GM12874 (cell line): ENCODE measurements at regions not wholly inside any gene's neighbourhood (a gene's known extent, or its start where the extent isn't known, plus 50 kb on each side); places are given as distances from the start of the nearest gene placed in this dataset.

ENCODE experiments used
- TF ChIP-seq, protein P1 (sequence below): IDR thresholded peaks from 2 replicates; pipeline ENCODE4 v1.5.1; 2011; ENCODE audit warnings: low read depth, mild to moderate bottlenecking, control low read depth, low read length, moderate library complexity; ENCODE audit not compliant: insufficient read depth

DNA sequence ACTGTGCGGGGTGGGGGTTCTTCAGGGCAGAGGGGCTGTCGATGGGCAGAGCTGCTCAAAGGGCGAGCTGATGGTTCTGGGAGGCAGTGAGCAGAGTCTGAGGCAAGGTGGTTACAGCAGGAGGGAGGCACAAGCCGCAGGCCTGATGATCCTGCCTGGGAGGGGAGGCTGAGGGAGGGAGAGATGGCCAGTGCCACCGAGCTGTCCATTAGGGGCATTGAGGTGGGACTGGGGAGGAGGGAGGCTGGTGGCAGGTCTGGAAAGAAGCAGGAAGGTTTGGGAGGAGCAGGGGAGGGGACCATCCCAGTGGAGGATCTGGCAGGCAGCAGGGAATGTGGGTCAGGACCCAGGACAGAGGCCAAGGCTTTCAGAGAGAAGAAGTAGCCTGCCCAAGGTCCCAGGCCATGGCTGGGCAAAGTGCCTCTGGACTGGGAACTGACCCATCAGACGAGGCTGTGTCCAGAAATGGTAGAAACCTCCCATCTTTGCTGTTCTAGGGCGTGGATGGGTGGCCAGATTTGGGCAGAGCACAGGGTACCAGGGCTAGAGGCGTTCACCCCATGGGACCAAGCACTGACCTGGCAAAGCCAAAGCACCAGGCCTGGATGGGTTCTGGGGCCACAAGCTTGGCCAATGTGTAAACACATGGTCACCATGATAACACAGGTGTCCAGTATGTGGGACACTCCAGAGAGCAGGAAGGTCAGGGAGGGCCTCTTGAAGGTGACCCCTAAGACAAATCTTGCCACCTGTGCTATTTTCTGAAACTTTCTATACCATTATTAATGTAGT is 55.5 kb downstream of the INHBB start:
- TF ChIP-seq, protein P1, sequence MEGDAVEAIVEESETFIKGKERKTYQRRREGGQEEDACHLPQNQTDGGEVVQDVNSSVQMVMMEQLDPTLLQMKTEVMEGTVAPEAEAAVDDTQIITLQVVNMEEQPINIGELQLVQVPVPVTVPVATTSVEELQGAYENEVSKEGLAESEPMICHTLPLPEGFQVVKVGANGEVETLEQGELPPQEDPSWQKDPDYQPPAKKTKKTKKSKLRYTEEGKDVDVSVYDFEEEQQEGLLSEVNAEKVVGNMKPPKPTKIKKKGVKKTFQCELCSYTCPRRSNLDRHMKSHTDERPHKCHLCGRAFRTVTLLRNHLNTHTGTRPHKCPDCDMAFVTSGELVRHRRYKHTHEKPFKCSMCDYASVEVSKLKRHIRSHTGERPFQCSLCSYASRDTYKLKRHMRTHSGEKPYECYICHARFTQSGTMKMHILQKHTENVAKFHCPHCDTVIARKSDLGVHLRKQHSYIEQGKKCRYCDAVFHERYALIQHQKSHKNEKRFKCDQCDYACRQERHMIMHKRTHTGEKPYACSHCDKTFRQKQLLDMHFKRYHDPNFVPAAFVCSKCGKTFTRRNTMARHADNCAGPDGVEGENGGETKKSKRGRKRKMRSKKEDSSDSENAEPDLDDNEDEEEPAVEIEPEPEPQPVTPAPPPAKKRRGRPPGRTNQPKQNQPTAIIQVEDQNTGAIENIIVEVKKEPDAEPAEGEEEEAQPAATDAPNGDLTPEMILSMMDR: no peak

- TF ChIP-seq, protein P1: no peak
Observed at GRCh38 chr2:120402067-120402433, 56.1 kb downstream of the INHBB start.

GRCh38 chr2:120402508-120402907 is 56.6 kb downstream of the INHBB start:
- TF ChIP-seq, protein P1: no peak

DNA sequence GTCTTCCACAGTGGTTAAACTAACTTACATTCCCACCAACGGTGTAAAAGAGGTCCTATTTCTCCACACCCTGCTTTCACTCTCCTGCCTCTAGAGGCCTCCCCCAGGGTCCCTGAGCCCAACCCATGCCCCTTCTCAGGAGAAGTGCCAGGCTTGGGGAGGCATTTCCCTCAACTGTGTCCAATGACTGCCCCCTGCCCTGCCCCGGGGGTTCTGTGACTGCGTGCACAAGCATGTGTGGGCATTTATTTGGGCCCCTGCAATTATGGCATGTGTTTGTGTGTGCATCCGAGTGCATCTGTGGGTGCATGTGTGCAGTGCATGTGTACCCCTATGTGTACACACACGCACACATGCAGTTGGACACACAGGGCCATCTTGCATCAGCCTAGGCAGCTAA is 57.3 kb downstream of the INHBB start:
- TF ChIP-seq, protein P1: no peak

GRCh38 chr2:120403676-120404075 is 57.7 kb downstream of the INHBB start:
- TF ChIP-seq, protein P1: no peak

DNA sequence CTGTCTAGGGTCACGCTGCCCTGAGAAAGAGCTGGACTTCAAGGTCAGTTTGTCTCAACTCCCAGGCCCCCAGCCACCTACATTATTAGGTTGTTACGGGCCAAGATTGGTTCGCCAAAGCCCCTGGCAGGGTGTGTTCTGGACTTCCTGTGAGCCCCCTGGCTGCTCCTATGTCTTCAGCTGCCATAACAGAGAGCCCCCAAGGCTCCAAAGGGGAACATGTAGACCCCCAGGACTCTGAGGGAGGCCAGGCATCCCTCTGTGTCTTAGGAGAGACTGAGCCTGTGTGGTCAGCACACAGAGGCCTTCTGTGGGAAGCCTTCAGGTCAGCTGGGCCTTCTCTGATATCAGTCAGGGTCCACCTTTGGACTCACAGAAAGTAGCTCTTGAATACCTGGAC is 58.3 kb downstream of the INHBB start:
- TF ChIP-seq, protein P1: no peak

DNA sequence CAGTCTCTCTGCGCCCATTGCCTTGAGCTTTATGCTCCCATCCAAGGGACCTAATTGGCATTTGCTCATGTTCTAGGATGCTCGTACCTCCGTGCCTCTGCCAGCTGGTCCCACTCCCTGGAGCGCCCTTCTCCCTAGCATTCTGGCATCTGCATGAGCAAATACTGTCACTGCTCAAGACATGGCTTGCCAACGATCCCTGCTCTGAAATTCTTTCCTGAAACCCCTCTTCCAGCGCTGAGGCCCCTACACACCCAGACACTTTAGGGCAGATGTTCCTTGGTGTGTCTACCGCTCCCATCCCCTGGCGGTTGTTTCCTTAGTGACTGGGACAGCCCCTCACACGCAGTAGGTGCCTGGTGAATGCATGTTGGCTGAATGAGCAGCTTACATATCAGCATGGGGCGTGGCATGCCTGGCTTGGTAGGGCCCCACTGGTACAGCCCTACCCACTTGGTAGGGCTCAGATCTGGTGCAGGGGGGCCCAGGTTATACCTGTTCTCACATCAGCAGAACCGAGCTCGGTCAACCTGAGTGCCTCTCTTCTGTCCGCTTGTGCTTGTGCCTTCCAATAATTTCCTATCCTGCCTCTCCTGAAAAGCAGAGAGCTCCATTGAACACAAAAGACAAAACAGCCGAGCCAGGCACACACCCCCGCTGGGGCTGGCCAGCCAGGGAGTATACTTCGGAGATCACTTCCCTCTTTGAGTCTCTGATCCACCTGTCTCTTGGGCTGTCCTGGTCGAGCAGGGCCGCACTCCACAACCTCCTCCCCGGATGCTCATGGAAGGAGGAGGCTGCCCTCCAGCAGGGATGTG is 59.2 kb downstream of the INHBB start:
- TF ChIP-seq, protein P1: no peak
